OCI-LY3 (cell line): ENCODE measurements at regions not wholly inside any gene's neighbourhood (a gene's known extent, or its start where the extent isn't known, plus 50 kb on each side); places are given as distances from the start of the nearest gene placed in this dataset.

Source experiments
- H2AFZ ChIP-seq: fragments of 200-600, 300-600 bp; shearing (Covaris generic); 2 replicates; pipeline ENCODE4 v1.6.0; 2014; ENCODE audit warnings: antibody characterized with exemption, low read depth, low read length
- H3K27ac ChIP-seq: fragments of 200-600, 300-600 bp; sonication (generic); 2 replicates; pipeline ENCODE4 v1.5.1; 2014; ENCODE audit warnings: mild to moderate bottlenecking, low read length, moderate library complexity, mixed read lengths
- H3K27me3 ChIP-seq: fragments of 200-600, 300-600 bp; sonication (generic); 2 replicates; pipeline ENCODE4 v1.6.1; 2014; ENCODE audit warnings: low read depth, low read length, mixed read lengths
- H3K36me3 ChIP-seq: fragments of 200-600, 300-600 bp; sonication (generic); replicated peaks from 2 replicates; pipeline ENCODE3; 2014; ENCODE audit warnings: low read depth, low read length, mixed read lengths
- H3K4me1 ChIP-seq: fragments of 300-600, 200-600 bp; sonication (generic); 2 replicates; pipeline ENCODE4 v1.6.1; 2014; ENCODE audit warnings: low read length, mixed read lengths
- H3K4me2 ChIP-seq: fragments of 200-600, 300-600 bp; sonication (generic); 2 replicates; pipeline ENCODE4 v1.6.1; 2014; ENCODE audit warnings: low read length, mixed read lengths
- H3K4me3 ChIP-seq: fragments of 300-600, 200-600 bp; sonication (generic); 2 replicates; pipeline ENCODE4 v1.5.1; 2014; ENCODE audit warnings: antibody characterized with exemption, mild to moderate bottlenecking, low read length, moderate library complexity
- H3K79me2 ChIP-seq: fragments of 300-600, 200-600 bp; shearing (Covaris generic); 2 replicates; pipeline ENCODE4 v1.6.1; 2014; ENCODE audit warnings: mild to moderate bottlenecking, low read length, mixed read lengths
- H3K9ac ChIP-seq: fragments of 300-600, 200-600 bp; shearing (Covaris generic); 2 replicates; pipeline ENCODE4 v1.6.0; 2014; ENCODE audit warnings: mild to moderate bottlenecking, low read length, moderate library complexity
- H3K9me3 ChIP-seq: fragments of 200-600, 300-600 bp; shearing (Covaris generic); 2 replicates; pipeline ENCODE4 v1.6.1; 2014; ENCODE audit warnings: low read length, mixed read lengths; ENCODE audit not compliant: insufficient read depth
- H4K20me1 ChIP-seq: fragments of 200-600, 300-600 bp; sonication (generic); 2 replicates; pipeline ENCODE4 v1.6.1; 2016; ENCODE audit warnings: low read length, mixed read lengths; ENCODE audit not compliant: insufficient read depth
- EZH2phosphoT487 ChIP-seq: fragments of 200-600 bp; shearing (Covaris generic); IDR thresholded peaks from 2 replicates; pipeline ENCODE4 v1.6.1; 2018; ENCODE audit warnings: antibody characterized with exemption, mixed run types, low read depth
- TF ChIP-seq, protein P1 (sequence below): fragments of 200-600, 300-600 bp; sonication (generic); IDR thresholded peaks from 2 replicates; pipeline ENCODE4 v1.5.1; 2014; ENCODE audit warnings: antibody characterized with exemption, low read length, low read depth

GRCh38 chr15:37576952-37577351 lies 357.5 kb upstream of the TMCO5A start:
- H2AFZ ChIP-seq = no peak overlapping the region
- no peaks in the 10 kb centered on the region for H4K20me1 ChIP-seq
- H3K27me3 ChIP-seq = no peaks in the 10 kb centered on the region
- no peak overlapping the region for H3K27ac ChIP-seq
- no peaks in the 10 kb centered on the region for H3K79me2 ChIP-seq
- no peak for TF ChIP-seq EZH2phosphoT487
- TF ChIP-seq, protein P1, sequence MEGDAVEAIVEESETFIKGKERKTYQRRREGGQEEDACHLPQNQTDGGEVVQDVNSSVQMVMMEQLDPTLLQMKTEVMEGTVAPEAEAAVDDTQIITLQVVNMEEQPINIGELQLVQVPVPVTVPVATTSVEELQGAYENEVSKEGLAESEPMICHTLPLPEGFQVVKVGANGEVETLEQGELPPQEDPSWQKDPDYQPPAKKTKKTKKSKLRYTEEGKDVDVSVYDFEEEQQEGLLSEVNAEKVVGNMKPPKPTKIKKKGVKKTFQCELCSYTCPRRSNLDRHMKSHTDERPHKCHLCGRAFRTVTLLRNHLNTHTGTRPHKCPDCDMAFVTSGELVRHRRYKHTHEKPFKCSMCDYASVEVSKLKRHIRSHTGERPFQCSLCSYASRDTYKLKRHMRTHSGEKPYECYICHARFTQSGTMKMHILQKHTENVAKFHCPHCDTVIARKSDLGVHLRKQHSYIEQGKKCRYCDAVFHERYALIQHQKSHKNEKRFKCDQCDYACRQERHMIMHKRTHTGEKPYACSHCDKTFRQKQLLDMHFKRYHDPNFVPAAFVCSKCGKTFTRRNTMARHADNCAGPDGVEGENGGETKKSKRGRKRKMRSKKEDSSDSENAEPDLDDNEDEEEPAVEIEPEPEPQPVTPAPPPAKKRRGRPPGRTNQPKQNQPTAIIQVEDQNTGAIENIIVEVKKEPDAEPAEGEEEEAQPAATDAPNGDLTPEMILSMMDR = no peak
- H3K4me2 ChIP-seq = no peak overlapping the region
- no peak overlapping the region for H3K4me3 ChIP-seq
- H3K4me1 ChIP-seq = no peaks in the 10 kb centered on the region
- no peaks in the 10 kb centered on the region for H3K36me3 ChIP-seq
- no peaks in the 10 kb centered on the region for H3K9me3 ChIP-seq
- H3K9ac ChIP-seq = no peak overlapping the region

DNA sequence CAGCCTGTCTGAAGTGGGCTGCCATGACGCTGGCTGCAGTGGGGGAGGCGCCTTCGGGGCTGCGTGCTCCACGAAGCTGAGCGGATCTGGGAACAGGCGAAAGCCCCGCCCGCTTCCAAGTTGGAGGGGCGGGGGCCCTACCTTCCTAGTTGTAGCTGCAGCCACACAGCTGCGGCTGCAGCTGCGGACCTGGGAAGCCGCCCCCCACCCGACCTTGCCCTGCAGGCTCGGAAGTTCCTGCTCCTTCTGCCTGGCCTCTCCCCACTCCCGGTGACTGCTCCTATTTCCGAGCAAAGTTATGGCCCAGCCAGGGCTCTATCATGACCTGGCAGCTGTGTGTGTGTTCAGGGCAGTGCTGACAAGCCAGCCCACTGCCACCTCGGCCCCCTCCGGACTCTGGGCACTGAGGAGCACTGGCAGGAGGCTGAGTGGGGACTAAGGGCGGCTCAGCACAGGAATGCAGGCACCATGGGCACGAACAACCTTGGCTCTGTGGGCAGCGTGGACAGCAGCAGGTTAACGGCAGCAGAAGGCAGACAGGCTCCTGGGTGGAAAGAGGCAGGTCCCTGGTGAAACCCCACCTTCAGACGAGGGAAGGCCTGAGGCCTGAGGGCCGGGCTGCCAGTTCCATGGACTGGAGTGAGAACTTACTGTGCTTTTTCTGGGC lies 352.4 kb upstream of the TMCO5A start:
- H3K27ac ChIP-seq = no peak overlapping the region
- H4K20me1 ChIP-seq = no peaks in the 10 kb centered on the region
- H3K4me2 ChIP-seq = no peak overlapping the region
- H3K36me3 ChIP-seq = no peaks in the 10 kb centered on the region
- no peaks in the 10 kb centered on the region for H3K79me2 ChIP-seq
- H2AFZ ChIP-seq = no peak overlapping the region
- H3K27me3 ChIP-seq = no peaks in the 10 kb centered on the region
- H3K9me3 ChIP-seq = no peaks in the 10 kb centered on the region
- no peak overlapping the region for H3K4me3 ChIP-seq
- TF ChIP-seq, protein P1 = no peak
- no peak for TF ChIP-seq EZH2phosphoT487
- no peak overlapping the region for H3K9ac ChIP-seq
- H3K4me1 ChIP-seq = no peaks in the 10 kb centered on the region

- Histone ChIP-seq H3K9me3 (no peaks in the 10 kb centered on the region), H2AFZ (no peak overlapping the region), H4K20me1 (no peaks in the 10 kb centered on the region), H3K9ac (no peak overlapping the region), H3K4me1 (no peaks in the 10 kb centered on the region), H3K4me2 (no peak overlapping the region), H3K4me3 (no peak overlapping the region), H3K27ac (no peak overlapping the region), H3K27me3 (no peaks in the 10 kb centered on the region), H3K79me2 (no peaks in the 10 kb centered on the region), H3K36me3 (no peaks in the 10 kb centered on the region)
- TF ChIP-seq EZH2phosphoT487 = no peak
- TF ChIP-seq, protein P1 = no peak
Observed at GRCh38 chr15:37582852-37583251, 351.6 kb upstream of the TMCO5A start.

- H3K79me2 ChIP-seq = no peaks in the 10 kb centered on the region
- no peak for TF ChIP-seq EZH2phosphoT487
- TF ChIP-seq, protein P1 = no peak
- no peaks in the 10 kb centered on the region for H4K20me1 ChIP-seq
- H3K36me3 ChIP-seq = no peaks in the 10 kb centered on the region
- H3K4me1 ChIP-seq = no peaks in the 10 kb centered on the region
- no peak overlapping the region for H3K4me2 ChIP-seq
- H3K9ac ChIP-seq = no peak overlapping the region
- H3K27ac ChIP-seq = no peak overlapping the region
- H3K27me3 ChIP-seq = no peaks in the 10 kb centered on the region
- no peak overlapping the region for H3K4me3 ChIP-seq
- H3K9me3 ChIP-seq = no peaks in the 10 kb centered on the region
- H2AFZ ChIP-seq = no peak overlapping the region
Observed at GRCh38 chr15:37586011-37586583, 348.3 kb upstream of the TMCO5A start.
